IMR-90 (cell line): ENCODE measurements at regions not wholly inside any gene's neighbourhood (a gene's known extent, or its start where the extent isn't known, plus 50 kb on each side); places are given as distances from the start of the nearest gene placed in this dataset.

Source experiments
- ATAC-seq: fragments of 200-7000 bp; cut with Tn5 transposase; 2 replicates; pipeline ENCODE4 v1.9.1; 2020; ENCODE audit warnings: low read depth, mild to moderate bottlenecking, moderate library complexity
- BruUV-seq: library from RNA; stranded (reverse); fragments of 400-500 nt; replicated peaks from 2 replicates; lab custom pipeline; 2021; lab: Mats Ljungman, UMichigan
- CTCF ChIA-PET: fragments of 300-600 bp; formaldehyde crosslinking; extraction: SDS; loops from one replicate; lab custom pipeline; 2021; ENCODE audit warnings: antibody characterized with exemption; lab: Yijun Ruan, JAX
- POLR2A ChIA-PET: fragments of 300-600 bp; sonication (Branson Sonifier 250); formaldehyde crosslinking; loops from one replicate; lab custom pipeline; 2022; ENCODE audit warnings: antibody characterized with exemption; ENCODE audit not compliant: unreplicated experiment; lab: Charles Lee
- DNase-seq: peaks from one replicate; pipeline ENCODE4 v3.0.0; 2013
- H2AFZ ChIP-seq: replicated peaks from 2 replicates; pipeline ENCODE3; 2013; ENCODE audit warnings: low read length, mild to moderate bottlenecking; ENCODE audit not compliant: poor library complexity
- H2AK5ac ChIP-seq: 2 replicates; pipeline ENCODE4 v1.6.1; 2013; ENCODE audit warnings: low read depth, low read length, inconsistent platforms
- H2AK9ac ChIP-seq: replicated peaks from 2 replicates; pipeline ENCODE3; 2013; ENCODE audit warnings: mild to moderate bottlenecking, low read depth, low read length, moderate library complexity; ENCODE audit not compliant: poor library complexity
- H2BK120ac ChIP-seq: 2 replicates; pipeline ENCODE4 v1.6.1; 2013; ENCODE audit warnings: low read depth, low read length, inconsistent platforms
- H2BK15ac ChIP-seq: 3 replicates; pipeline ENCODE4 v1.6.1; 2013; ENCODE audit warnings: low read depth, low read length, inconsistent platforms
- H2BK20ac ChIP-seq: 2 replicates; pipeline ENCODE4 v1.6.1; 2013; ENCODE audit warnings: low read depth, mild to moderate bottlenecking, inconsistent platforms, low read length, moderate library complexity
- H2BK5ac ChIP-seq: 2 replicates; pipeline ENCODE4 v1.6.1; 2013; ENCODE audit warnings: mild to moderate bottlenecking, low read depth, low read length, inconsistent platforms; ENCODE audit not compliant: poor library complexity, severe bottlenecking
- H3K14ac ChIP-seq: replicated peaks from 2 replicates; pipeline ENCODE4 v1.6.1; 2013; ENCODE audit warnings: low read depth, low read length, inconsistent platforms
- H3K18ac ChIP-seq: 2 replicates; pipeline ENCODE4 v1.6.1; 2013; ENCODE audit warnings: low read depth, low read length, control low read depth
- H3K23ac ChIP-seq: 2 replicates; pipeline ENCODE4 v1.6.1; 2013; ENCODE audit warnings: low read depth, low read length, inconsistent platforms
- H3K27ac ChIP-seq: 2 replicates; pipeline ENCODE4 v1.5.1; 2013; ENCODE audit warnings: mild to moderate bottlenecking, control low read depth, low read length; ENCODE audit not compliant: insufficient read depth
- H3K27me3 ChIP-seq: 2 replicates; pipeline ENCODE4 v1.6.1; 2013; ENCODE audit warnings: low read length; ENCODE audit not compliant: control insufficient read depth, insufficient read depth
- H3K36me3 ChIP-seq: 2 replicates; pipeline ENCODE4 v1.6.1; 2013; ENCODE audit warnings: low read length, mixed read lengths; ENCODE audit not compliant: control insufficient read depth, insufficient read depth
- H3K4ac ChIP-seq: 2 replicates; pipeline ENCODE4 v1.6.1; 2013; ENCODE audit warnings: low read depth, low read length, inconsistent platforms
- H3K4me1 ChIP-seq: 2 replicates; pipeline ENCODE4 v1.6.1; 2013; ENCODE audit warnings: low read length, mixed read lengths; ENCODE audit not compliant: control insufficient read depth, insufficient read depth
- H3K4me2 ChIP-seq: 2 replicates; pipeline ENCODE4 v1.6.1; 2013; ENCODE audit warnings: low read depth, mild to moderate bottlenecking, control low read depth, low read length, moderate library complexity
- H3K4me3 ChIP-seq: 2 replicates; pipeline ENCODE4 v1.5.1; 2013; ENCODE audit warnings: low read depth, mild to moderate bottlenecking, control low read depth, low read length, moderate library complexity; ENCODE audit not compliant: insufficient read depth
- H3K56ac ChIP-seq: 2 replicates; pipeline ENCODE4 v1.6.1; 2013; ENCODE audit warnings: low read length, inconsistent platforms; ENCODE audit not compliant: insufficient read depth; ENCODE audit errors: extremely low read depth
- H3K79me1 ChIP-seq, 2 experiments: 2 replicates each; pipeline ENCODE4 v1.6.1; 2013; ENCODE audit warnings: low read length in 2 of 2, inconsistent platforms in 1 of 2, low read depth in 1 of 2
- H3K9ac ChIP-seq: 2 replicates; pipeline ENCODE4 v1.6.1; 2013; ENCODE audit warnings: low read depth, low read length, control low read depth
- H3K9me1 ChIP-seq: 2 replicates; pipeline ENCODE4 v1.6.1; 2013; ENCODE audit warnings: low read length, inconsistent platforms; ENCODE audit not compliant: insufficient read depth
- H3K9me3 ChIP-seq: 2 replicates; pipeline ENCODE4 v1.6.1; 2013; ENCODE audit warnings: low read length; ENCODE audit not compliant: control insufficient read depth, insufficient read depth
- H4K20me1 ChIP-seq: 2 replicates; pipeline ENCODE4 v1.6.1; 2013; ENCODE audit warnings: low read length, inconsistent platforms; ENCODE audit not compliant: insufficient read depth
- H4K5ac ChIP-seq: 2 replicates; pipeline ENCODE4 v1.6.1; 2013; ENCODE audit warnings: mild to moderate bottlenecking, low read depth, low read length, control low read depth
- H4K8ac ChIP-seq, 2 experiments: 2 replicates each; pipeline ENCODE4 v1.6.1; 2013; ENCODE audit warnings: low read depth in 2 of 2, low read length in 2 of 2, control low read depth in 1 of 2, inconsistent platforms in 1 of 2
- H4K91ac ChIP-seq: 2 replicates; pipeline ENCODE4 v1.6.1; 2013; ENCODE audit warnings: low read depth, low read length, inconsistent platforms; ENCODE audit not compliant: insufficient read depth
- CEBPB ChIP-seq: IDR thresholded peaks from 2 replicates; pipeline ENCODE4 v1.6.1; 2012; ENCODE audit warnings: low read depth, low read length, improper control_type of control experiment
- WGBS, 2 experiments: methylation state at CpG; one replicate each; pipeline versions ENCODE4 v1.1.5 to v1.1.7; 2013; ENCODE audit warnings: missing lambda C conversion rate in 2 of 2; ENCODE audit not compliant: insufficient read length in 1 of 2; ENCODE audit errors: extremely low coverage in 2 of 2; 5-methylcytosine and 5-hydroxymethylcytosine counted together
- dilution Hi-C: fragments of 300-500 bp; cut with HindIII; formaldehyde crosslinking; loops from one replicate; pipeline ENCODE4 v1.14.3; 2018; ENCODE audit warnings: low sequenced_read_pairs; ENCODE audit not compliant: unreplicated experiment
- in situ Hi-C: fragments of 300-500 bp; cut with MboI; formaldehyde crosslinking; loops from 3 replicates; pipeline ENCODE4 v1.14.3; 2019; ENCODE audit warnings: low sequenced_read_pairs, inconsistent platforms, mixed read lengths
- intact Hi-C: fragments of 100-400 bp; cut with micrococcal nuclease; formaldehyde crosslinking; loops from 2 replicates; pipeline ENCODE4 v1.10.0; 2022
- TF ChIP-seq, protein P1 (sequence below): fragments of 150-350 bp; IDR thresholded peaks from 2 replicates; pipeline ENCODE4 v1.6.1; 2016; ENCODE audit warnings: low read depth, mild to moderate bottlenecking, low read length, moderate library complexity, borderline replicate concordance

DNA sequence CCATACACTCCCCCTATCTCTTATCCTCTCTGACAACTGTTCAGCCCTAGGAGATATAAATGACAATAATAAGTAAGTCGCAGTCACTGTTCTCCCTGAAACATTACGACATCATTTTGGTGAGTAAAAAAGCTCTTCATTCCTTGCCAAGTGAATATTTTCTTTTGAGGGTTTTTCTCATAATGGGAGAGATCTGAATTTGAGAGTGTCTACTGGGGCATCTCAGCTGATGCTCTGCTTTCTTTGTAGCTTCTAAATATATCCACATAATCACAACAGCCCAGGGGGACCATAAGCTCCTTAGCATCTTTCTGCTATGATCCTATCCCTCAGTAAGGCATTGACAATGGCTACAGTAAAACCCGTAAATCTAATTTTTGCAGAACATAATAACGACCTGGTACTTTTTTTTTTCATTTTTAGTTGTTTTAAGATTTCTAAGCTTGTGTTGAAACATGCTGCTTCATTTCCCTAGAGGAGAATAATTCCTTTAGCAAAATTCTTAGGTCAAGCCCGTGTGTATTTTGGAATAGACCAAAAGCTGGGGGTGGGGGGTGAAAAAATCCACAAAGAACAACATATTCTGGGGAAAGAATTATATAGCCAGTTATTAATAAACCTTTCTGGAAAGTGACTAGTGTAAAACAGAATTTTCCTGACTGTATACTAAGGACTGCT is 78.1 kb upstream of the GPM6B start:
- in situ Hi-C loops: no loop called here
- no peak for ATAC-seq
- Histone ChIP-seq H2BK20ac (no peak overlapping the region), H3K79me1 (no peaks in the 10 kb centered on the region), H3K9ac (no peak overlapping the region), H3K27ac (no peak overlapping the region), H2BK15ac (no peak overlapping the region), H3K23ac (no peak overlapping the region), H3K4ac (no peak overlapping the region), H2BK5ac (no peak overlapping the region), H3K9me1 (no peaks in the 10 kb centered on the region), H3K4me1 (no peaks in the 10 kb centered on the region), H4K5ac (no peak overlapping the region), H3K18ac (no peak overlapping the region), H4K91ac (no peak overlapping the region), H3K56ac (no peak overlapping the region), H4K8ac (no peak overlapping the region), H2AK5ac (no peak overlapping the region), H4K20me1 (no peaks in the 10 kb centered on the region), H3K27me3 (peaks cover 7% of the 10 kb centered on the region; the same call in 1 of the 2 replicates), H2BK120ac (no peak overlapping the region), H3K9me3 (no peaks in the 10 kb centered on the region), H3K4me2 (no peak overlapping the region), H3K4me3 (no peak overlapping the region), H2AK9ac (no peak overlapping the region), H3K36me3 (no peaks in the 10 kb centered on the region), H3K14ac (no peak overlapping the region), H2AFZ (no peak overlapping the region)
- intact Hi-C loops: no loop called here
- dilution Hi-C loops: no loop called here
- no TSS peak for BruUV-seq
- ChIA-PET POLR2A (no interaction called here), CTCF (no interaction called here)
- peak; percentile 27; the same call in 1 of the 2 replicates for TF ChIP-seq CEBPB
- TF ChIP-seq, protein P1, sequence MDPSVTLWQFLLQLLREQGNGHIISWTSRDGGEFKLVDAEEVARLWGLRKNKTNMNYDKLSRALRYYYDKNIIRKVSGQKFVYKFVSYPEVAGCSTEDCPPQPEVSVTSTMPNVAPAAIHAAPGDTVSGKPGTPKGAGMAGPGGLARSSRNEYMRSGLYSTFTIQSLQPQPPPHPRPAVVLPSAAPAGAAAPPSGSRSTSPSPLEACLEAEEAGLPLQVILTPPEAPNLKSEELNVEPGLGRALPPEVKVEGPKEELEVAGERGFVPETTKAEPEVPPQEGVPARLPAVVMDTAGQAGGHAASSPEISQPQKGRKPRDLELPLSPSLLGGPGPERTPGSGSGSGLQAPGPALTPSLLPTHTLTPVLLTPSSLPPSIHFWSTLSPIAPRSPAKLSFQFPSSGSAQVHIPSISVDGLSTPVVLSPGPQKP: no peak
- no CpG with 5 or more reads among the region's 5 CpGs for WGBS, 2 experiments
- DNase-seq: peak; percentile 18
